ENCODE measurements at regions not wholly inside any gene's neighbourhood (a gene's known extent, or its start where the extent isn't known, plus 50 kb on each side); places are given as distances from the start of the nearest gene placed in this dataset.
A peak's percentile ranks its signal among the peaks of the same experiment; 100 is the strongest.
"Not testable (repeated sequence)": the region's sequence is repeated elsewhere in the genome, so short reads cannot be mapped to it uniquely, and the experiment has no call there.

GRCh38 chr5:75948438-75948837 lies 134.7 kb upstream of the SV2C start:
- DNase-seq (ENCODE audit: low spot score) = no peak

- no peak for DNase-seq (ENCODE audit: low spot score)
Observed at GRCh38 chr5:75940418-75940817, 142.8 kb upstream of the SV2C start.

DNA sequence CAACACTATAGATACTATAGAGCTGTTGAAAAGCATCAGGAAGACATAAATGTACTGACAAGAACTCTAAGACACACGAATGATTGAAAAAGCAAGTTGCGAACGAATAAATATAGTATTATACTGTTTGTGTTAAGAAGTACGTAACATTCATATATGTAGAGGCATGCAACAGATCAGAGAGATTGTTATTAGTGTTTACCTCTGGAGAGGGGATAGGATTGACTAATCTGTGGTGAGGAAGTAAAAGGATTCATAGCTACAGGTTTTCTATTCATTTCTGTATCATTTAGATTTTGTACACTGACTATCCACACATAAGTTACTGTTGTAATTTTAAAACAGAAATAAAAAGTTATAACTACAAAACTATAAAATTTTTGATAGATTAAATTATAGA lies 147.6 kb upstream of the SV2C start:
- DNase-seq (ENCODE audit: low spot score) = no peak

- DNase-seq (ENCODE audit: low spot score) = no peak
Observed at GRCh38 chr5:75933489-75933888, 149.7 kb upstream of the SV2C start.

- no peak for DNase-seq (ENCODE audit: low spot score)
Observed at GRCh38 chr5:75931175-75931574, 152.0 kb upstream of the SV2C start.

DNA sequence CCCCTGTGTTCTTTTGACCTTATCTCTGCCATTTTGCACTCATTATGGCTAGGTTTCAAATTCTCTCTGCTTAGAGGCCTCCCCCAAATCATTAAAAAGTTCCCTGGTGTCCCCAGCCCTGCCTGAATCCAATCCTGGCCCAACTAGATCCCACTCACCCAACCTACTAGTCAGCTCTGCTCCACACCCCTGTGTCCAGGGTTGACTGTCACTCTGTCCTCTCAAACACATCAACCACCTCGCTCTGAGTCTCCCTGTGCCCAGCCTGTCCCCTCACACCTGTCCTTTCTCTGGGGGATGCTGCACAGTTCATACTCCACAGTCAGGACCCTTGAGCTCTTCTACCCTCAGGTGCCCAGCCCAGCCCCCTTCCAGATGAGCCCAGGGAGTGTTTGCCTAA lies 154.2 kb upstream of the SV2C start:
- no peak for DNase-seq (ENCODE audit: low spot score)

DNA sequence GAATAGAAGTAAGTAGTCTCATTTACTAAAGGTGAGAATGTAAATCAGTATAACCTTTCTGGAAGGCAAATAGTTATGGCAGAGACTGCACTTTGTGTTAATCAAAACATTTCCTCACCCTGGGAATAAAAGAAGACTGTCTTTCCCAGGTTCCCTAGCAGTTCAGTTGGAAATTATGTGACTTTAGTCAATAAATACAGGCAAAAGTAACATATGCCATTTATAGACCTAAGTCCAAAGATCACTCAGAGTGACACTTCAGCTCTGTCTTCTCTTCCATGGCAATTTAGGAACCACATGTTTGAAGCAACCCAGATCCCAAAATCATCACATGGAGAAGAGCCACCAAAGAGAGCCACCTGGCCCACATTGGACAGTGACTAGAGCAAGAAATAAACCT lies 160.7 kb upstream of the SV2C start:
- DNase-seq (ENCODE audit: low spot score) = no peak

DNA sequence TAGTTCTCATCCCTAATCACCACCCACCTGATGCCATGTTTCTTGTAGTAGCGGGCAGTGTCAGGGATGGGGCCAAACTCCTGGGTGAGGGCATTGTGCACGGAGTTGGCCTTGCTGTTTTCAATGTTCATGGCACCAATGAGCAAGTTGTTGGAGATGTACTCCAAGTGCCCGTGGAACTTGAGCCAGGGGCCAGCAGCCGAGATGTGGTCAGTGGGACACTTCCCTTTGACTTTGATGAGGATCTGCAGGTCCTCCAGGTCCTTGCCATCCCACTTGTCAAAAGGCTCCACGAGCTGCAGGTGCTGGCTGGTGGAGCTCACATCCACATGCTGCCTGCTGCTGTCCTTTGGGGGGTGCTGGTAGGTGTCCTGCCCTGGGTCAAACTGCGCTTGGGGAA lies 162.2 kb upstream of the SV2C start:
- no peak for DNase-seq (ENCODE audit: low spot score)

DNA sequence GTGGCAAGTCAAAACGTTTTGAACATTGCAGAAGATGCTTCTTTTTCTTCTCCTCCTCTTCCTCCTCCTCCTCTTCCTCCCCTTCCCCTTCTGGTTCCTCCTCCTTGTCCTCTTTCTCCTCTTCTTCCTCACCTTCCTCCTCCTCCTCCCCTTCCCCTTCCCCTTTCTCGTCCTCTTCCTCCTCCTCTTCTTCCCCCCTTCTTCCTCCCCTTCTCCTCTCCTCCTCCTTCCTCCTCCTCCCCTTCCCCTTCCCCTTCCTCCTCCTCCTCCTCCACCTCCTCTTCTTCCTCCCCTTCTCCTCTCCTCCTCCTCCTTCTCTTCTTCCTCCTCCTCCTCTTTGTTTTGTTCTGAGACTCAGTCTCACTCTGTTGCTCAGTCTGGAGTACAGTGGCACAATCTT lies 167.0 kb upstream of the SV2C start:
- no peak for DNase-seq (ENCODE audit: low spot score)

DNA sequence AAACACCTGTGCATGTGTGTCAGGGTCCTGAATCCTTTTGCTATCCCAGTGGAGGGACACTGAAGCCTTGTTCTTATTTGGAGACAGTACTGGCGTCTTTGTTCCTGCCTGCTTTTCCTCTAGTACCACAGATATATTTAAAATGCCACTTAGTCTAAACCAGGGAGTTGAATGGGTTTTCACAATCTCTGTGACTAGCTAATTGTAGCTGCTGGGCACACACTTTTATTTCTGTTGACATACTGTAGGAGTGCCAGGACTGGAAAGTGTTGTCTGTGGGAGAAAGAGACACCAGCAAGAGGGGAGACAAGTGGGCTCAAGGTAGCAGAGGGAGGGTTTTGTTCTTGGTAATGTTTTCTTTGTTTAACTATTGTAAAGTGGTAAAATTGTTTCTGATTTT lies 174.0 kb upstream of the SV2C start:
- DNase-seq (ENCODE audit: low spot score) = no peak

- no peak for DNase-seq (ENCODE audit: low spot score)
Observed at GRCh38 chr5:75907651-75908050, 175.5 kb upstream of the SV2C start.

DNA sequence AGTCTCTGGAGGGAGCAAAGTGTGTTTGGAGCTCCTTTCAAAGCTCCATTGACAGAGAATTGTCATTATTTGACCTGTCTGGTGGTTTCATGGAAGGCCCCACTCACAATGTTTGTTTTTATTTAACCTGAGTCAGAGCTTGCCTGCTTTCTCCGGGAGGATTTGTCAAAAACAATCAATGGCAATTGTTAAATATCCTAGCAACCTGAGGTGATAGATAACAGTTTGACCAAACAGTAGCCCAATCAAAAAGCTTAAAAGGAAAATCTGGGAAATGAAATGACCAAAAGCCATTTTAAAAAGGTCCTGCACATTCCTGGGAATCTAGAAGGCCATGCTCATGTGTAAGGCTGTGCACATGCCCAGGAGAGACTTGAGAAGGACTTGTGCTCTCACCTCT lies 177.2 kb upstream of the POC5 start:
- no peak for DNase-seq (ENCODE audit: low spot score)

GRCh38 chr5:75891736-75892135 lies 174.5 kb upstream of the POC5 start:
- no peak for DNase-seq (ENCODE audit: low spot score)

DNA sequence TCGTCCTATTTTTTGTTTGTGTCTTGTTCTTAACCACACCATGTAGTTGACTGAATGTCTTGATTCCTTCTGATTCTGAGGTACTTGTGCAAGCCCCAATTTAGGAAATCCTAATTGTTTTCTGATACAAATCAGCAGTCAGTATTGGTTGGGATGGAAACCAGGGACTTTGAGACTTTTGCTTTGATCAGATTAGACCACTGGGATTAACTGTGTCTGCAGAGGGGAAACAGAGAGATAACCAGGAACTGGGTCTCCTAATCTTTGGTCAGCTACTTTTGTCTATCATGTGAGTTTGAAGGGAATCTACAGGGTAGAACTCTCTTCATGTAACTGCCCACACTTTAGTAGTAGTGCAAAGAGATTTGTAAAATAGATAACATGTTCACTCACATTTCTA lies 173.8 kb upstream of the POC5 start:
- DNase-seq (ENCODE audit: low spot score) = no peak

GRCh38 chr5:75890546-75890945 lies 173.3 kb upstream of the POC5 start:
- DNase-seq (ENCODE audit: low spot score) = no peak

- DNase-seq (ENCODE audit: low spot score) = no peak
Observed at GRCh38 chr5:75886706-75887105, 169.5 kb upstream of the POC5 start.

- no peak for DNase-seq (ENCODE audit: low spot score)
Observed at GRCh38 chr5:75885849-75886596, 168.8 kb upstream of the POC5 start.

DNA sequence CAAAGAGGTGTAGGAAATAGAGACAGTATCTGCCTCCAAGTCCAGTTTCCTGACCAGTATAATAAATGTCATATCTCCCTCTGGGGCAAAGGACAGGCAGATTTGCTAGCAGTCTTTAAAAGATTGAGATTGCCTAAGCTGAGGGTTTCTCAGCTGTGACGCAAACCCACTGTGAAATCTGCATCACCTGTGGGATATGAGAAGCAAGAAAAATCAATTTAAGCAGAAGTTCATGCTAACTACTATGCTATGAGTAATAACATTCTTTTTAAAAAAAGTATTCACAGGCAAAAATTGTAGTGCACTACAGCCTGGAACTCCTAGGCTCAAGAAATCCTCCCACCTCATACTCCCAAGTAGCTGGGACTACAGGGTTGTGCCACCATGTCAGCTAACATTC lies 168.1 kb upstream of the POC5 start:
- DNase-seq (ENCODE audit: low spot score) = no peak

GRCh38 chr5:75869891-75870290 lies 152.7 kb upstream of the POC5 start:
- DNase-seq (ENCODE audit: low spot score) = no peak

DNA sequence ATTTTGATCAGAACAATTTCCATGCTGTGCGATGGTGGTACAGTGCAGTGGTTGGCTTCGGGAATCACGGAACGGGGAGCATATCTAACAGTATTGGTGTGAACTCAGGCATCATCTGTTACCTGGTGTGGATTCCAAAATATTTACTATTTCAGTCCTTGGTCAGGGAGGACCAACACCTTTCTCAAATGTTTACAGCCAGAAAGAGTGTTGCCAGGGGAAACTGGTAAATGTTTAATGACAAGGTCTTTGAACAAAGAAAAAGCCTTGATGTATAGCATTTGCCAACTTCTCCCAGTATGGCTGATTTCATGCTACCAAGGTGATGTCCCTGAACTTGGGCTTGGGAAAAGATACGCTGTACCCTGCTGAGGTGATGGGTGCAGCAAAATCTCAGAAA lies 145.6 kb upstream of the POC5 start:
- no peak for DNase-seq (ENCODE audit: low spot score)

DNA sequence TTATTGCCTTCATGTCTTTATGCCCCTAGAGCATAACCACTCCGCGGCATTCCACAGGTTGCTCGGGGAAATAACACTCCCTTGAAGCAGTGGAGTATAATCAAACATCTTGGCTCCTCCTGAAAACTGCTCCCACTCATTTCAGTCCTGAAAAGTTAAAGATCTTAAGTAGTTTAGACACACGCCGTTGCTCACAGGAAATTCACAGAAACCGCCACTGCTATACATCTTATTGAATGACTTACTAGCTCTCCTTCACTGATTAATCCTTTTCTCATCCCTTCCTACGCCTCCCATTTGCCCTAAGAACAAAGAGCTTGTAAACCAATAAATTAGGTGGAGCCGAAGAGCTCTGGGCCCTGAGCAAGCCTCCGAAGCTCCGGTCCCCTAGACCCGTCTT lies 142.4 kb upstream of the POC5 start:
- not testable (repeated sequence) for DNase-seq (ENCODE audit: low spot score)

DNA sequence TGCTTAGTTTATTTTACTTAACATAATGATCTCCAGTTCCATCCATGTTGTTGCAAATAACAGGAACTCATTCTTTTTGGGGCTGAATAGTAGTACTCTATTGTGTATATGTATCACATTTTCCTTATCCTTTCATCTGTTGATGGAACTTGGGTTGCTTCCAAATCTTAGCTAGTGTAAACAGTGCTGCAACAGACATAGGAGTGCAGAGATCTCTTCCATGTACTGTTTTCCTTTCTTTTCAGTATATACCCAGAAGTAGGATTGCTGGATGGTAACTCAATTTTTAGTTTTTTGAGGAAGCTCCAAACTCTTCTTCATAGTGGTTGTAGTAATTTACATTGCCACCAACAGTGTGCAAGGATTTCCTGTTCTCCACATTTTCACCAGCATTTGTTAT lies 138.8 kb upstream of the POC5 start:
- DNase-seq (ENCODE audit: low spot score) = no peak

DNA sequence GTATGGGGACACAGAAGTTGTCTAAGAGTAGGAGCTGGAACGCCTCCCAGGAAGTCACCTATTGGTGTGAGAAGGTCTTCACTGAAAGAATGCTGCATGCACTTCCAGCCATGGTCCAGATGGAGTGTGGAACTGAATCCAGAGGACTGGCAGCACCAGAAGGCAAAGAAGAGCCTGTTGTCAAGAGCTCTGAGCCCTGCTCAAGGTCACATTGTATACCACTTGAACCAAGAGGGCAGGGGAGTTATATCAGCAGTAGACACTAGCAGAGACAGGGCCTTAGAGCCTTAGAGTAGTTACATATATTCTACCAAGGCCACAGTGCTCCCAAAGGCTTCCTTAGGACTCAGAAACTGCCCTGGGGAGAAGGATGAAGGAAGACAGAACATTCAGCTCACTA lies 130.8 kb upstream of the POC5 start:
- no peak for DNase-seq (ENCODE audit: low spot score)

- DNase-seq (ENCODE audit: low spot score) = no peak
Observed at GRCh38 chr5:75847561-75848021, 130.4 kb upstream of the POC5 start.

DNA sequence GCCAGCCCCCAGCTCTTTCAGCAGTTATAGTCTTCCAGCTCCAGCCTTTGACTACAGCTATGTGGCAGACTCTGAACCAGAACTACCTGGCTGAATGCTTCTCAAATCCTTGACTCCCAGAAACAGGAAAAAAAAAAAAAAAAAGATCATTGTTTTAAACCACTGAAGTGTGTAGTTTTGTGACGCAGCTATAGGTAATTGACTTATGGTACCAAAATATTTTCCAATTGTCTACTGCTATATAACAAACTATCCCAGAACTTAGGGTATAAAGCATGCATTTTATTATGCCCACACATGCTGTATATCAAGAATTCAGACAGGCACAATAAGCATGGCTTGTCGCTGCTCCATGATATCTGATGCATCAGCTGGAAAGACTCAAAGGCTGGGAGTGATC lies 127.1 kb upstream of the POC5 start:
- peak; percentile 17 for DNase-seq (ENCODE audit: low spot score)
